ENCODE measurements at regions not wholly inside any gene's neighbourhood (a gene's known extent, or its start where the extent isn't known, plus 50 kb on each side); places are given as distances from the start of the nearest gene placed in this dataset.

- Histone ChIP-seq H2BK12ac (ENCODE audit: low read depth, low read length) (no peak overlapping the region), H3K4me2 (ENCODE audit: insufficient read depth in 1 of 2, low read depth in 2 of 2, low read length in 2 of 2) (no peak overlapping the region), H3K23ac (ENCODE audit: insufficient read length) (no peak overlapping the region), H2BK120ac (replicated peaks; ENCODE audit: low read depth, low read length) (no peak overlapping the region), H3K56ac (replicated peaks; ENCODE audit: insufficient read length, low read depth, low read length) (no peak overlapping the region), H3K4me3 (ENCODE audit: extremely low read depth in 1 of 4, insufficient read depth in 2 of 4, low read depth in 3 of 4, low read length in 4 of 4) (no peak overlapping the region), H3K79me2 (ENCODE audit: control insufficient read depth in 1 of 2, insufficient read depth in 2 of 2, low read length in 2 of 2) (no peaks in the 10 kb centered on the region), H4K91ac (replicated peaks; ENCODE audit: insufficient read length, low read length) (no peak overlapping the region), H2BK5ac (ENCODE audit: low read depth, low read length) (no peak overlapping the region), H3K4ac (replicated peaks; ENCODE audit: insufficient read length, low read depth, low read length) (no peak overlapping the region), H3K36me3 (ENCODE audit: control insufficient read depth in 2 of 4, insufficient read depth in 4 of 4, low read length in 3 of 4) (no peaks in the 10 kb centered on the region), H2BK15ac (ENCODE audit: low read length) (no peak overlapping the region), H2BK20ac (ENCODE audit: low read length) (no peak overlapping the region), H3K18ac (ENCODE audit: extremely low read depth, low read length) (no peak overlapping the region), H2AFZ (ENCODE audit: low read length) (no peak overlapping the region; the same call in 1 of the 2 replicates), H4K5ac (ENCODE audit: insufficient read length, low read depth, low read length) (no peak overlapping the region), H4K8ac (ENCODE audit: extremely low read depth, insufficient read depth, low read length) (no peak overlapping the region; the same call in 1 of the 2 replicates), H3K23me2 (ENCODE audit: low read depth, low read length) (peaks cover 2% of the 10 kb centered on the region; the same call in 1 of the 2 replicates), H3K27me3 (replicated peaks in 1 of 4; ENCODE audit: control insufficient read depth in 3 of 4, extremely low read depth in 1 of 4, insufficient read depth in 3 of 4, low read length in 3 of 4) (no peaks in the 10 kb centered on the region; a peak in 1 of 7 replicates), H4K20me1 (replicated peaks in 1 of 2; ENCODE audit: control insufficient read depth in 1 of 2, insufficient read depth in 2 of 2, low read length in 2 of 2) (peaks cover 0 to 5% of the 10 kb centered on the region in 2 experiments), H3K79me1 (ENCODE audit: low read depth, low read length) (no peaks in the 10 kb centered on the region), H3K14ac (ENCODE audit: insufficient read length) (no peak overlapping the region), H3K27ac (ENCODE audit: low read depth, low read length) (no peak overlapping the region), H3K4me1 (replicated peaks in 1 of 4; ENCODE audit: control insufficient read depth in 3 of 4, insufficient read depth in 4 of 4, low read length in 3 of 4) (peaks cover 2 to 17% (median 13%) of the 10 kb centered on the region in 4 experiments; a peak in 6 of 7 replicates), H3K9ac (replicated peaks in 1 of 4; ENCODE audit: extremely low read depth in 1 of 4, low read depth in 3 of 4, low read length in 3 of 4) (no peak overlapping the region), H3K9me3 (ENCODE audit: insufficient read depth in 2 of 2, low read depth in 1 of 2, low read length in 1 of 2) (no peaks in the 10 kb centered on the region), H2AK5ac (ENCODE audit: low read depth, low read length) (no peak overlapping the region)
- 67% methylated on average over 12 of the region's 17 CpGs; no CpG with 5 or more reads in 1 of the 2 experiments for WGBS, 2 experiments (ENCODE audit: extremely low coverage in 1 of 2, insufficient coverage in 1 of 2, insufficient read length in 1 of 2, insufficient replicate concordance in 2 of 2, low coverage in 1 of 2, low lambda C conversion rate in 2 of 2, missing lambda C conversion rate in 1 of 2)
- ChIA-PET CTCF (ENCODE audit: partially characterized antibody) (interaction anchor here (0.7 to 1.1 kb wide), 2 partner anchors 9 to 275 kb away, joined by 3 to 4 read pairs; no protein-coding TSS in a partner anchor), POLR2A (ENCODE audit: partially characterized antibody) (no interaction called here)
- no peak for DNase-seq (ENCODE audit: low read depth in 1 of 2, low spot score in 2 of 2)
- no peak for FAIRE-seq
- no peak for TF ChIP-seq POLR2AphosphoS5 (IDR thresholded peaks at IDR 0.05; ENCODE audit: low read depth, low read length)
Measured at GRCh38 chr12:131346555-131347344, 364.1 kb upstream of the SFSWAP start.

All from H1 (cell line).